ENCODE measurements at regions not wholly inside any gene's neighbourhood (a gene's known extent, or its start where the extent isn't known, plus 50 kb on each side); places are given as distances from the start of the nearest gene placed in this dataset.

- TF ChIP-seq CTCF (conservative IDR thresholded peaks at IDR 0.05; ENCODE audit: low read length) (no peak), EZH2phosphoT487 (IDR thresholded peaks at IDR 0.05; ENCODE audit: borderline replicate concordance) (no peak)
Measured at GRCh38 chr1:230507666-230508402, 81.7 kb upstream of the PGBD5 start.

All from Loucy (cell line).